ENCODE measurements at regions not wholly inside any gene's neighbourhood (a gene's known extent, or its start where the extent isn't known, plus 50 kb on each side); places are given as distances from the start of the nearest gene placed in this dataset.
A peak's percentile ranks its signal among the peaks of the same experiment; 100 is the strongest.

DNA sequence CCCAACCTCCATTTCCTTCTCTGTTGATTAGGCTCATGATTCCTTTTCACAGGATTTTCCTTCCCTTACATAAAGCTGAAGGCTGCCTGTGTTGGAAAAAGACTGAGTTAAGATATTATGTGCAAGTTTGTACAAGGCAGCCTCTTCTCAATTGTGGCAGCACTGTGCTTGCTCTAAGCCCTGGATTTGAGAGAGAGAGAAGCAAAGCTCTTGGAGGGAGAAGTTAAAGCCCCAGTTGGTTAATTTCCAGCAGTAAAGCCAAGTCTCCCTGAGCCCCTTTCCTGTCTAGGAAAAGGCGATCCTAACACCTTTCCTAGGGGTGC, 128.3 kb upstream of the SESN3 start:
- peaks cover 0 to 3% (median 0%) of the 10 kb centered on the region in 3 donors for H3K4me1 ChIP-seq (ENCODE audit: control insufficient read depth in 2 of 3, insufficient read depth in 2 of 3, low read depth in 1 of 3, low read length in 3 of 3)
- no peak for TF ChIP-seq CTCF (IDR thresholded peaks at IDR 0.05; ENCODE audit: borderline replicate concordance, extremely low read depth, insufficient read depth)
- DNase-seq (no peak), FAIRE-seq (no peak)
- intact Hi-C loops (cut with DNase I), result no loop called here
- no peak overlapping the region for H3K9ac ChIP-seq (ENCODE audit: low read length in 3 of 3)
- no peaks in the 10 kb centered on the region for H3K9me3 ChIP-seq (ENCODE audit: control insufficient read depth in 2 of 3, insufficient read depth in 1 of 3, low read length in 3 of 3)
- H3K27me3 ChIP-seq (ENCODE audit: control insufficient read depth, insufficient read depth, low read length), result no peaks in the 10 kb centered on the region
- H3K4me3 ChIP-seq (ENCODE audit: low read length in 3 of 3), result no peak overlapping the region
- no peak overlapping the region for H3K27ac ChIP-seq (ENCODE audit: low read depth in 2 of 2, low read length in 2 of 2)
- no peaks in the 10 kb centered on the region for H3K36me3 ChIP-seq (ENCODE audit: control insufficient read depth in 2 of 3, insufficient read depth in 3 of 3, low read length in 3 of 3)

- FAIRE-seq (no peak), DNase-seq (peak in 3 of 5 donors; percentile 25 to 42 (median 40))
- Histone ChIP-seq H3K9me3 (ENCODE audit: control insufficient read depth in 2 of 3, insufficient read depth in 1 of 3, low read length in 3 of 3) (no peaks in the 10 kb centered on the region), H3K36me3 (ENCODE audit: control insufficient read depth in 2 of 3, insufficient read depth in 3 of 3, low read length in 3 of 3) (no peaks in the 10 kb centered on the region), H3K27ac (ENCODE audit: low read depth in 2 of 2, low read length in 2 of 2) (no peak overlapping the region), H3K9ac (ENCODE audit: low read length in 3 of 3) (no peak overlapping the region), H3K4me3 (ENCODE audit: low read length in 3 of 3) (no peak overlapping the region), H3K4me1 (ENCODE audit: control insufficient read depth in 2 of 3, insufficient read depth in 2 of 3, low read depth in 1 of 3, low read length in 3 of 3) (peaks cover 0 to 3% (median 0%) of the 10 kb centered on the region in 3 donors), H3K27me3 (ENCODE audit: control insufficient read depth, insufficient read depth, low read length) (no peaks in the 10 kb centered on the region)
- TF ChIP-seq CTCF (IDR thresholded peaks at IDR 0.05; ENCODE audit: borderline replicate concordance, extremely low read depth, insufficient read depth), result no peak
- intact Hi-C loops (cut with DNase I), result no loop called here
Observed at GRCh38 chr11:95358511-95359340, 127.7 kb upstream of the SESN3 start.

- Histone ChIP-seq H3K36me3 (ENCODE audit: control insufficient read depth in 2 of 3, insufficient read depth in 3 of 3, low read length in 3 of 3) (no peaks in the 10 kb centered on the region), H3K9ac (ENCODE audit: low read length in 3 of 3) (no peak overlapping the region), H3K27ac (ENCODE audit: low read depth in 2 of 2, low read length in 2 of 2) (no peak overlapping the region), H3K27me3 (ENCODE audit: control insufficient read depth, insufficient read depth, low read length) (no peaks in the 10 kb centered on the region), H3K9me3 (ENCODE audit: control insufficient read depth in 2 of 3, insufficient read depth in 1 of 3, low read length in 3 of 3) (no peaks in the 10 kb centered on the region), H3K4me1 (ENCODE audit: control insufficient read depth in 2 of 3, insufficient read depth in 2 of 3, low read depth in 1 of 3, low read length in 3 of 3) (peaks cover 0 to 3% (median 0%) of the 10 kb centered on the region in 3 donors), H3K4me3 (ENCODE audit: low read length in 3 of 3) (no peak overlapping the region)
- FAIRE-seq (no peak), DNase-seq (no peak)
- intact Hi-C loops (cut with DNase I), result no loop called here
- TF ChIP-seq CTCF (IDR thresholded peaks at IDR 0.05; ENCODE audit: borderline replicate concordance, extremely low read depth, insufficient read depth), result no peak
Observed at GRCh38 chr11:95354304-95354703, 123.3 kb upstream of the SESN3 start.
